B cell (primary cell): ENCODE measurements at regions not wholly inside any gene's neighbourhood (a gene's known extent, or its start where the extent isn't known, plus 50 kb on each side); places are given as distances from the start of the nearest gene placed in this dataset.

Experiments used
- ATAC-seq: fragments of 200-7000 bp; cut with Tn5 transposase; one replicate; pipeline ENCODE4 v1.10.0; 2021; ENCODE audit warnings: low read depth, mild to moderate bottlenecking, moderate number of reproducible peaks, moderate library complexity
- CTCF ChIA-PET: fragments of 350-600 bp; sonication (Branson Sonifier 250); formaldehyde crosslinking; loops from one replicate; lab custom pipeline; 2021; ENCODE audit warnings: antibody characterized with exemption, inconsistent platforms; lab: Charles Lee
- POLR2A ChIA-PET: fragments of 350-600 bp; sonication (Branson Sonifier 250); formaldehyde crosslinking; loops from one replicate; lab custom pipeline; 2021; ENCODE audit warnings: antibody characterized with exemption; lab: Charles Lee
- DNase-seq: peaks from one replicate; pipeline ENCODE4 v3.0.0; 2013
- H2AFZ ChIP-seq: 2 replicates; pipeline ENCODE4 v1.6.1; 2012; ENCODE audit warnings: mild to moderate bottlenecking, low read depth, low read length; ENCODE audit not compliant: insufficient read depth, poor library complexity, severe bottlenecking
- H3K27ac ChIP-seq, 2 donors: 1 replicate in 1 of 2; 2 replicates in 1 of 2; pipeline ENCODE4 v1.5.1; 2012 to 2013; ENCODE audit warnings: low read length in 2 of 2, mild to moderate bottlenecking in 2 of 2, moderate library complexity in 1 of 2
- H3K27me3 ChIP-seq, 4 experiments: fragments of 200-600 bp in 1 of 4; sonication (generic) in 1 of 4; replicated peaks in 1 of 4; 1 replicate in 2 of 4; 2 replicates in 2 of 4; pipeline versions ENCODE4 v1.6.1 to v1.7.0; 2013 to 2016; ENCODE audit warnings: low read length in 3 of 4, mild to moderate bottlenecking in 2 of 4, mixed read lengths in 1 of 4, moderate library complexity in 1 of 4; ENCODE audit not compliant: insufficient read depth in 4 of 4, control insufficient read depth in 3 of 4; ENCODE audit errors: control extremely low read depth in 1 of 4
- H3K36me3 ChIP-seq, 2 experiments: replicated peaks in 1 of 2; 1 replicate in 1 of 2; 2 replicates in 1 of 2; pipeline versions ENCODE4 v1.6.1 to v1.7.1; 2013; ENCODE audit warnings: low read length in 1 of 2; ENCODE audit not compliant: insufficient read depth in 2 of 2, control insufficient read depth in 1 of 2; ENCODE audit errors: control extremely low read depth in 1 of 2, extremely low read depth in 1 of 2
- H3K4me1 ChIP-seq, 2 donors: fragments of 200-600 bp in 1 of 2; sonication (generic) in 1 of 2; 1 replicate in 1 of 2; 2 replicates in 1 of 2; pipeline versions ENCODE4 v1.5.1 to v1.6.1; 2013 to 2017; ENCODE audit warnings: low read length in 2 of 2; ENCODE audit not compliant: control insufficient read depth in 2 of 2, insufficient read depth in 2 of 2
- H3K4me2 ChIP-seq: replicated peaks from 2 replicates; pipeline ENCODE3; 2012; ENCODE audit warnings: mild to moderate bottlenecking, low read depth, low read length; ENCODE audit not compliant: poor library complexity, severe bottlenecking
- H3K4me3 ChIP-seq, 5 experiments: fragments of 200-600 bp in 1 of 5; sonication (generic) in 1 of 5; 1 replicate in 3 of 5; 2 replicates in 2 of 5; pipeline versions ENCODE4 v1.5.1 to v1.7.0; 2011 to 2016; ENCODE audit warnings: low read length in 4 of 5, mild to moderate bottlenecking in 4 of 5, low read depth in 2 of 5, control low read depth in 1 of 5, moderate library complexity in 1 of 5; ENCODE audit not compliant: insufficient read depth in 1 of 5; ENCODE audit errors: control extremely low read depth in 1 of 5, extremely low read depth in 1 of 5
- H3K79me2 ChIP-seq: fragments of 200-600 bp; sonication (generic); one replicate; pipeline ENCODE4 v1.6.0; 2016; ENCODE audit warnings: low read length; ENCODE audit not compliant: control insufficient read depth, insufficient read depth
- H3K9ac ChIP-seq: fragments of 200-600 bp; sonication (generic); 2 replicates; pipeline ENCODE4 v1.6.1; 2017; ENCODE audit warnings: mild to moderate bottlenecking, low read length, moderate library complexity
- H3K9me3 ChIP-seq, 3 donors: one replicate each; pipeline versions ENCODE4 v1.6.1 to v1.7.1; 2013; ENCODE audit warnings: low read length in 2 of 3; ENCODE audit not compliant: control insufficient read depth in 2 of 3, insufficient read depth in 1 of 3; ENCODE audit errors: control extremely low read depth in 1 of 3
- H4K20me1 ChIP-seq: 2 replicates; pipeline ENCODE4 v1.6.0; 2012; ENCODE audit warnings: mild to moderate bottlenecking, low read length; ENCODE audit not compliant: insufficient read depth, control insufficient read depth, poor library complexity, severe bottlenecking
- H3K27ac Mint-ChIP-seq: one replicate; pipeline ENCODE4 v1.8.0; 2021; ENCODE audit warnings: mixed read lengths
- H3K27me3 Mint-ChIP-seq: one replicate; pipeline ENCODE4 v1.8.0; 2021; ENCODE audit warnings: mixed read lengths
- H3K4me1 Mint-ChIP-seq: one replicate; pipeline ENCODE4 v1.8.0; 2021; ENCODE audit warnings: mixed read lengths
- H3K4me3 Mint-ChIP-seq: one replicate; pipeline ENCODE4 v1.8.0; 2021; ENCODE audit warnings: mixed read lengths
- H3K9me3 Mint-ChIP-seq: one replicate; pipeline ENCODE4 v1.8.0; 2022; ENCODE audit warnings: mixed read lengths; ENCODE audit not compliant: insufficient read depth
- EZH2 ChIP-seq: IDR thresholded peaks from 2 replicates; pipeline ENCODE4 v1.6.1; 2012; ENCODE audit warnings: borderline replicate concordance, low read depth, mild to moderate bottlenecking, moderate library complexity, low read length; ENCODE audit not compliant: insufficient read depth, poor library complexity, severe bottlenecking
- WGBS: methylation state at CpG from one replicate; pipeline ENCODE4 v1.1.5; 2013; ENCODE audit warnings: missing lambda C conversion rate; ENCODE audit not compliant: insufficient coverage; 5-methylcytosine and 5-hydroxymethylcytosine counted together
- intact Hi-C: fragments of 100-400 bp; cut with micrococcal nuclease; formaldehyde crosslinking; loops from one replicate; pipeline ENCODE4 v1.10.0; 2022
- TF ChIP-seq, protein P1 (sequence below): fragments of 200-600 bp; IDR thresholded peaks from one replicate; pipeline ENCODE4 v1.8.0; 2022; ENCODE audit warnings: antibody characterized with exemption, mild to moderate bottlenecking

DNA sequence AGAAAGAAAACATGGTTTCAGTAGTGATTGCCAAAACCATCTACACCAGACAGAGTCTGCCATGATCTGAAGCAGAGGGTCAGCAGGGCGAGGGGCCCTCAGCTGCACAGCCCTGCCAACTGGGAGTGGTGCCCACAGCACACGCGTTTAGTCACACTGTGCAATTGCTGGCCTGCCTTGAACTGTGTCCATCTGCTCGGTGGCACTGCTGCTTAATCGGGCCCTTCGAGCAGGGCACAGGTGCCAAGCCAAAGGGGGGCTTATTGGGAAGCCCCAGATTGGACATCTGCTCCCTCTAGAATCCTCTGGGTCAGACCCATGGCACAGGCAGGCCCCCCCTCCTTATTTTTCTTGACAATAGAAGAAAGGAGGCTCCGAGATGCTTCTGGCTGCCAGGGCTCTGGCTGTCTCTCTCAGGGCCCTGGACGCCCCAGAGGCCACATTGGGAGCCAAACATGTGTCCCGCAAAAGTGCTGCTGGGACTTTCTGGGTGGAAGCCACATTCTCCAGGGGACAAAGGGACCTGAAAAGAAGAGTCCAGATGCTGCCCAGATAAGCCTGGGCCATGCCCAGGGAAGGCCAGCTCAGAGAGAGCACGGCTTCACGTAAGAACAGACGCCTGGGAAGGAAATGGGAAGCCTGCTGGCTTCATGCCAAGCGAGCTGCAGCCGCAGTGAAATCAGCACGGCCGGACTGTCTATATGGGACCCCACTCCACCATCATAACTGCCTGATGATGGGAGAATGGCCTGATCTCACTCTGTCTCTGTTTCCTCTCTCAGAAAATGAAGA, 349.2 kb downstream of the GADD45G start:
- no peaks in the 10 kb centered on the region for H3K4me1 Mint-ChIP-seq
- POLR2A ChIA-PET, result no interaction called here
- no peaks in the 10 kb centered on the region for H3K79me2 ChIP-seq
- no peak overlapping the region for H3K27ac Mint-ChIP-seq
- no peak for DNase-seq
- H3K27me3 Mint-ChIP-seq, result peaks cover 4% of the 10 kb centered on the region
- no peaks in the 10 kb centered on the region for H3K27me3 ChIP-seq
- no peak for ATAC-seq
- 97% methylated on average over 12 of the region's 16 CpGs for WGBS
- peaks cover 5% of the 10 kb centered on the region for H3K9me3 Mint-ChIP-seq
- no peak overlapping the region for H3K4me3 ChIP-seq
- no peak overlapping the region for H3K27ac ChIP-seq
- no peak overlapping the region for H2AFZ ChIP-seq
- H3K9me3 ChIP-seq, result no peaks in the 10 kb centered on the region
- H4K20me1 ChIP-seq, result no peaks in the 10 kb centered on the region
- no peak overlapping the region for H3K4me3 Mint-ChIP-seq
- H3K36me3 ChIP-seq, result no peaks in the 10 kb centered on the region
- intact Hi-C loops, result no loop called here
- H3K4me2 ChIP-seq, result no peak overlapping the region
- TF ChIP-seq, protein P1, sequence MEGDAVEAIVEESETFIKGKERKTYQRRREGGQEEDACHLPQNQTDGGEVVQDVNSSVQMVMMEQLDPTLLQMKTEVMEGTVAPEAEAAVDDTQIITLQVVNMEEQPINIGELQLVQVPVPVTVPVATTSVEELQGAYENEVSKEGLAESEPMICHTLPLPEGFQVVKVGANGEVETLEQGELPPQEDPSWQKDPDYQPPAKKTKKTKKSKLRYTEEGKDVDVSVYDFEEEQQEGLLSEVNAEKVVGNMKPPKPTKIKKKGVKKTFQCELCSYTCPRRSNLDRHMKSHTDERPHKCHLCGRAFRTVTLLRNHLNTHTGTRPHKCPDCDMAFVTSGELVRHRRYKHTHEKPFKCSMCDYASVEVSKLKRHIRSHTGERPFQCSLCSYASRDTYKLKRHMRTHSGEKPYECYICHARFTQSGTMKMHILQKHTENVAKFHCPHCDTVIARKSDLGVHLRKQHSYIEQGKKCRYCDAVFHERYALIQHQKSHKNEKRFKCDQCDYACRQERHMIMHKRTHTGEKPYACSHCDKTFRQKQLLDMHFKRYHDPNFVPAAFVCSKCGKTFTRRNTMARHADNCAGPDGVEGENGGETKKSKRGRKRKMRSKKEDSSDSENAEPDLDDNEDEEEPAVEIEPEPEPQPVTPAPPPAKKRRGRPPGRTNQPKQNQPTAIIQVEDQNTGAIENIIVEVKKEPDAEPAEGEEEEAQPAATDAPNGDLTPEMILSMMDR, result no peak
- no peak for TF ChIP-seq EZH2
- CTCF ChIA-PET, result no interaction called here
- no peak overlapping the region for H3K9ac ChIP-seq
- H3K4me1 ChIP-seq, result no peaks in the 10 kb centered on the region

DNA sequence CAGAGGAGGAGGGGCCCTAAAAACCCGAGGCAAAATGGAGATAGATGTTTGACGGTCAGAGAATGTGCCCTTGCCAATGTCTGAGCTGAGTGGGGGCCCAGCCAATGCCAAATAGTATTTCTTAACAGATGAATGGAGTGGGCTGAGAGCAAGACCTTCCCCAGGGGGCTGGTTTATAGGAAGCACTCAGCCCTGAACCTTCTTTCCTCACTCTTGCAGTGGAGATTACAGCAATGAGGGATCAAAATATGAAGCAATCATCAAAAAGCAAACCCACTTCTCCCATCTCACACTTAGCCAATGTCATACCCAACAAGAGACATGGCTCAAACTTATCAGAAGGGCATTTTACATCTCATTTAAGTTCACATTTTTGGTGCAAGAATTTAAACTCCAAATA, 350.3 kb downstream of the GADD45G start:
- H3K27me3 ChIP-seq, result no peaks in the 10 kb centered on the region
- 100% methylated on average over 2 of the region's 2 CpGs for WGBS
- POLR2A ChIA-PET, result no interaction called here

More for the DNA sequence above, 350.3 kb downstream of the GADD45G start:
- Histone ChIP-seq H3K36me3 (no peaks in the 10 kb centered on the region), H3K4me1 (no peaks in the 10 kb centered on the region), H2AFZ (no peak overlapping the region), H4K20me1 (no peaks in the 10 kb centered on the region), H3K9ac (no peak overlapping the region), H3K9me3 (no peaks in the 10 kb centered on the region), H3K4me3 (no peak overlapping the region), H3K4me2 (no peak overlapping the region), H3K79me2 (no peaks in the 10 kb centered on the region), H3K27ac (no peak overlapping the region)
- peaks cover under 1% of the 10 kb centered on the region for H3K9me3 Mint-ChIP-seq
- H3K27me3 Mint-ChIP-seq, result peaks cover under 1% of the 10 kb centered on the region
- CTCF ChIA-PET, result no interaction called here
- DNase-seq, result no peak
- H3K4me3 Mint-ChIP-seq, result no peak overlapping the region
- intact Hi-C loops, result no loop called here
- H3K27ac Mint-ChIP-seq, result no peak overlapping the region
- no peak for ATAC-seq
- H3K4me1 Mint-ChIP-seq, result no peaks in the 10 kb centered on the region
- no peak for TF ChIP-seq EZH2
- TF ChIP-seq, protein P1, result no peak
